Cardiac fibroblast (primary cell): ENCODE measurements at regions not wholly inside any gene's neighbourhood (a gene's known extent, or its start where the extent isn't known, plus 50 kb on each side); places are given as distances from the start of the nearest gene placed in this dataset.

Experiments used
- DNase-seq, 2 donors: peaks; one replicate each; pipeline versions ENCODE4 v3.0.0 to v3.0.0-alpha.2; 2010; ENCODE audit warnings: low read depth in 2 of 2
- H3K4me3 ChIP-seq, 2 donors: replicated peaks in 1 of 2; 1 replicate in 1 of 2; 2 replicates in 1 of 2; pipeline ENCODE4 v1.5.1; 2011; ENCODE audit warnings: low read depth in 2 of 2, low read length in 2 of 2, mild to moderate bottlenecking in 2 of 2, moderate library complexity in 1 of 2
- CTCF ChIP-seq: IDR thresholded peaks from one replicate; pipeline ENCODE4 v1.5.1; 2011; ENCODE audit warnings: low read depth, mild to moderate bottlenecking, low read length, inconsistent platforms

DNA sequence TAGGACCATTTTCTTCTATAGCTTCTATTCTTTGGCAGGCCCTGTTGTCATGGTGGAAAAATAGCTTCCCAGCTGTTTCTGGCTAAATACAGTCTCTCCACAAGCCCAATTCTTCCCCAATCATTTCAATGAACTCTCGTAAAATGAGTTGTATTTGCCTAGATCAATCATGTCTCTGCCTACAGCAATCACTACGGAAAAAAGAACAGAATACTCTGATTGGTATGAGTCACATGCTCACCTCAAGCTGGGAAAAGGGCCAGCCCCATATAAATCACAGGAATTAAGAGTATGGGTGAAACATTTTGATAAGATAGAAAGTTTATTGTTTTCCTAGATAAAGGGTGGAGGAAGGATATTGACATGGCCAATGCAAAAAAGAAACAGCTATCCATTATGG lies 711.4 kb downstream of the EFNA5 start:
- TF ChIP-seq CTCF, result no peak
- H3K4me3 ChIP-seq, result no peak overlapping the region
- DNase-seq, result no peak

GRCh38 chr5:106957336-106957735 lies 713.4 kb downstream of the EFNA5 start:
- no peak for TF ChIP-seq CTCF
- no peak for DNase-seq
- no peak overlapping the region for H3K4me3 ChIP-seq

- DNase-seq, result no peak
- no peak for TF ChIP-seq CTCF
- H3K4me3 ChIP-seq, result no peak overlapping the region
Measured at GRCh38 chr5:106956886-106957285, 713.9 kb downstream of the EFNA5 start.

DNA sequence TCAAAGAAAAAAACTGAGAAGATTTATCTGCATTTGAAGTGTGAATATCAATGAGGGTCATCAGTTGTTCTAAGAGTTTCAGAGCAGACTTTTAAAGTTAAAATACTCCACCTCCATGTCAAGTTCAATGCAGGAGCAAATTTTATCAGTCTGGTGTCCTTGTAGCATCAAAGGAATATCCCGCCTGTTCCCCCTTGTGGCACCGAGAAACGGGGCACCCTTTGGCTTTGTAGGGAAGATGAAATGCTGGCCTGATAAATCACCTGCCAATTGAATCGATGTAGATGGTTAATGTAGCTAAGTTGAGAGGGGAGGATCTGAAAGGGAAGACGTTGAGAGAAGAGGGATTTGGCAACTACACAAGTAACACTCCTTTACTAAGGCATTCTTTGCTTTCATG lies 714.5 kb downstream of the EFNA5 start:
- no peak overlapping the region for H3K4me3 ChIP-seq
- DNase-seq, result no peak
- TF ChIP-seq CTCF, result no peak

- DNase-seq, result peak in 1 of 2 donors; percentile 1
- no peak for TF ChIP-seq CTCF
- H3K4me3 ChIP-seq, result no peak overlapping the region
Measured at GRCh38 chr5:106940986-106941385, 729.8 kb downstream of the EFNA5 start.

GRCh38 chr5:106940301-106940846 lies 730.4 kb downstream of the EFNA5 start:
- no peak for DNase-seq
- TF ChIP-seq CTCF, result no peak
- no peak overlapping the region for H3K4me3 ChIP-seq

GRCh38 chr5:106923409-106923808 lies 747.3 kb downstream of the EFNA5 start:
- no peak for TF ChIP-seq CTCF
- no peak for DNase-seq
- H3K4me3 ChIP-seq, result no peak overlapping the region
